ENCODE measurements at regions not wholly inside any gene's neighbourhood (a gene's known extent, or its start where the extent isn't known, plus 50 kb on each side); places are given as distances from the start of the nearest gene placed in this dataset.

GRCh38 chr3:147034359-147034758, 372.0 kb downstream of the ZIC4 start:
- H3K36me3 ChIP-seq = no peaks in the 10 kb centered on the region
- H3K4me3 ChIP-seq = no peak overlapping the region
- H3K27ac ChIP-seq = no peak overlapping the region
- no peaks in the 10 kb centered on the region for H3K4me1 ChIP-seq
- TF ChIP-seq CTCF (IDR thresholded peaks at IDR 0.05) = no peak
- peaks cover 16% of the 10 kb centered on the region for H3K9me3 ChIP-seq
- intact Hi-C loops (cut with DNase I) = no loop called here
- no peak for DNase-seq
- no peak for ATAC-seq
- no peaks in the 10 kb centered on the region for H3K27me3 ChIP-seq (ENCODE audit: low read depth)

GRCh38 chr3:147030274-147030673, 376.1 kb downstream of the ZIC4 start:
- no peak overlapping the region for H3K4me3 ChIP-seq
- no peaks in the 10 kb centered on the region for H3K4me1 ChIP-seq
- no peaks in the 10 kb centered on the region for H3K27me3 ChIP-seq (ENCODE audit: low read depth)
- ATAC-seq (no peak), DNase-seq (no peak)
- TF ChIP-seq CTCF (IDR thresholded peaks at IDR 0.05) = no peak
- no peaks in the 10 kb centered on the region for H3K36me3 ChIP-seq
- peaks cover 14% of the 10 kb centered on the region for H3K9me3 ChIP-seq
- intact Hi-C loops (cut with DNase I) = no loop called here
- H3K27ac ChIP-seq = no peak overlapping the region

- H3K4me1 ChIP-seq = no peaks in the 10 kb centered on the region
- DNase-seq (no peak), ATAC-seq (no peak)
- H3K9me3 ChIP-seq = peaks cover 3% of the 10 kb centered on the region
- intact Hi-C loops (cut with DNase I) = no loop called here
- H3K27me3 ChIP-seq (ENCODE audit: low read depth) = no peaks in the 10 kb centered on the region
- H3K27ac ChIP-seq = no peak overlapping the region
- no peaks in the 10 kb centered on the region for H3K36me3 ChIP-seq
- H3K4me3 ChIP-seq = no peak overlapping the region
- TF ChIP-seq CTCF (IDR thresholded peaks at IDR 0.05) = no peak
These were observed 391.0 kb downstream of the ZIC4 start for GRCh38 chr3:147015334-147015733.

GRCh38 chr3:147008886-147009285, 397.5 kb downstream of the ZIC4 start:
- H3K4me3 ChIP-seq = no peak overlapping the region
- no peak for TF ChIP-seq CTCF (IDR thresholded peaks at IDR 0.05)
- no peak for ATAC-seq
- H3K27me3 ChIP-seq (ENCODE audit: low read depth) = no peaks in the 10 kb centered on the region
- intact Hi-C loops (cut with DNase I) = no loop called here
- DNase-seq = no peak
- no peaks in the 10 kb centered on the region for H3K4me1 ChIP-seq
- H3K36me3 ChIP-seq = no peaks in the 10 kb centered on the region
- no peak overlapping the region for H3K27ac ChIP-seq
- H3K9me3 ChIP-seq = no peaks in the 10 kb centered on the region

GRCh38 chr3:147008458-147008857, 397.9 kb downstream of the ZIC4 start:
- intact Hi-C loops (cut with DNase I) = no loop called here
- Histone ChIP-seq H3K4me1 (no peaks in the 10 kb centered on the region), H3K4me3 (no peak overlapping the region), H3K36me3 (no peaks in the 10 kb centered on the region), H3K27ac (no peak overlapping the region), H3K27me3 (ENCODE audit: low read depth) (no peaks in the 10 kb centered on the region), H3K9me3 (no peaks in the 10 kb centered on the region)
- ATAC-seq = no peak
- DNase-seq = no peak
- TF ChIP-seq CTCF (IDR thresholded peaks at IDR 0.05) = no peak

- no peaks in the 10 kb centered on the region for H3K27me3 ChIP-seq (ENCODE audit: low read depth)
- no peak overlapping the region for H3K4me3 ChIP-seq
- TF ChIP-seq CTCF (IDR thresholded peaks at IDR 0.05) = no peak
- no peak overlapping the region for H3K27ac ChIP-seq
- DNase-seq (no peak), ATAC-seq (no peak)
- H3K4me1 ChIP-seq = no peaks in the 10 kb centered on the region
- no peaks in the 10 kb centered on the region for H3K36me3 ChIP-seq
- H3K9me3 ChIP-seq = no peaks in the 10 kb centered on the region
- intact Hi-C loops (cut with DNase I) = no loop called here
These were observed 398.6 kb downstream of the ZIC4 start for GRCh38 chr3:147007736-147008245.

All from lower lobe of right lung (tissue), 2 donors.